Esophagus muscularis mucosa (tissue), 4 donors: ENCODE measurements at regions not wholly inside any gene's neighbourhood (a gene's known extent, or its start where the extent isn't known, plus 50 kb on each side); places are given as distances from the start of the nearest gene placed in this dataset.

Experiments used
- DNase-seq: peaks from one replicate; pipeline ENCODE4 v3.0.0-alpha.2; 2017; ENCODE audit errors: extremely low spot score
- H3K27ac ChIP-seq, 4 donors: fragments of 200-600 bp; sonication (generic); replicated peaks in 1 of 4; 1 replicate in 3 of 4; 2 replicates in 1 of 4; pipeline ENCODE4 v1.5.1; 2016 to 2019; ENCODE audit warnings: mild to moderate bottlenecking in 1 of 4
- H3K27me3 ChIP-seq, 4 donors: fragments of 200-600 bp; sonication (generic); one replicate each; pipeline versions ENCODE4 v1.5.1 to v1.6.0; 2016 to 2019
- H3K36me3 ChIP-seq, 4 donors: fragments of 200-600 bp; sonication (generic); one replicate each; pipeline ENCODE4 v1.5.1; 2016 to 2019
- H3K4me1 ChIP-seq, 4 donors: fragments of 200-600 bp; sonication (generic); one replicate each; pipeline ENCODE4 v1.5.1; 2016 to 2019
- H3K4me3 ChIP-seq, 4 donors: fragments of 200-600 bp; sonication (generic); 1 replicate in 2 of 4; 2 replicates in 2 of 4; pipeline ENCODE4 v1.5.1; 2016 to 2019; ENCODE audit warnings: mild to moderate bottlenecking in 4 of 4, moderate library complexity in 1 of 4
- H3K9me3 ChIP-seq, 4 donors: fragments of 200-600 bp; sonication (generic); 1 replicate in 3 of 4; 2 replicates in 1 of 4; pipeline ENCODE4 v1.5.1; 2016 to 2019
- EP300 ChIP-seq: sonication (generic); formaldehyde crosslinking; IDR thresholded peaks from one replicate; pipeline ENCODE4 v1.6.1; 2017; ENCODE audit warnings: antibody characterized with exemption
- POLR2A ChIP-seq: fragments of 450-650 bp; IDR thresholded peaks from one replicate; pipeline ENCODE4 v1.6.1; 2017; ENCODE audit warnings: antibody characterized with exemption, moderate library complexity, mild to moderate bottlenecking, low read depth
- POLR2AphosphoS5 ChIP-seq, 2 donors: sonication (generic); formaldehyde crosslinking; IDR thresholded peaks; one replicate each; pipeline ENCODE4 v1.6.1; 2017; ENCODE audit warnings: antibody characterized with exemption in 2 of 2
- WGBS: methylation state at CpG from one replicate; pipeline ENCODE4 v1.1.5; 2018; 5-methylcytosine and 5-hydroxymethylcytosine counted together
- intact Hi-C: fragments of 100-400 bp; cut with DNase I; formaldehyde crosslinking; loops from one replicate; pipeline ENCODE4 v1.15.1; 2023
- TF ChIP-seq, protein P1 (sequence below), 3 experiments: fragments of 200-600 bp in 2 of 3; fragments of 450-650 bp in 1 of 3; sonication (generic) in 2 of 3; IDR thresholded peaks; one replicate each; pipeline ENCODE4 v1.5.1; 2017 to 2019; ENCODE audit warnings: antibody characterized with exemption in 3 of 3, mild to moderate bottlenecking in 2 of 3, moderate library complexity in 1 of 3

DNA sequence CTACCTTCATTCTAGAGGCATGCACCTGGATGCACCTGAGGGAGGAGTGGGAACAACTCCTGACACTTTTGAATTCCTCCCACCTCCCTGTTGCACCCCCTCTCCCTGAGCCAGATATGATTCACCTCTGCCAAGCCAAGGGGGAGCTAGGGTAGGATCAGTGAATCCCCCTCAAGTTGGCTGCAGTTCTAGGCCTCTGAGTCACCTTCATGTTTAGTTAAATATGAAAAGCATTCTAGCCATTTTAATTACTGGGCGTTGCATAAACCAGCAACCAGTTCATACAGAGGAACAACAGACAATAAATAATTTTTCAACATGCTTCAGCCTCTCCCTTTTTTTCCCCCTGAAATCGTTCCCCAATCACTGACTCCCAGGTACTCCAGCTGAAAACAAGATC, 1440.2 kb downstream of the ADGRL3 start:
- WGBS, result 56% methylated on average over 2 of the region's 2 CpGs
- no peaks in the 10 kb centered on the region for H3K36me3 ChIP-seq
- H3K27ac ChIP-seq, result no peak overlapping the region
- no peak for DNase-seq
- no peaks in the 10 kb centered on the region for H3K27me3 ChIP-seq
- intact Hi-C loops, result no loop called here
- TF ChIP-seq POLR2A (no peak), EP300 (no peak), POLR2AphosphoS5 (IDR thresholded peaks at IDR 0.05) (no peak)
- TF ChIP-seq, protein P1, sequence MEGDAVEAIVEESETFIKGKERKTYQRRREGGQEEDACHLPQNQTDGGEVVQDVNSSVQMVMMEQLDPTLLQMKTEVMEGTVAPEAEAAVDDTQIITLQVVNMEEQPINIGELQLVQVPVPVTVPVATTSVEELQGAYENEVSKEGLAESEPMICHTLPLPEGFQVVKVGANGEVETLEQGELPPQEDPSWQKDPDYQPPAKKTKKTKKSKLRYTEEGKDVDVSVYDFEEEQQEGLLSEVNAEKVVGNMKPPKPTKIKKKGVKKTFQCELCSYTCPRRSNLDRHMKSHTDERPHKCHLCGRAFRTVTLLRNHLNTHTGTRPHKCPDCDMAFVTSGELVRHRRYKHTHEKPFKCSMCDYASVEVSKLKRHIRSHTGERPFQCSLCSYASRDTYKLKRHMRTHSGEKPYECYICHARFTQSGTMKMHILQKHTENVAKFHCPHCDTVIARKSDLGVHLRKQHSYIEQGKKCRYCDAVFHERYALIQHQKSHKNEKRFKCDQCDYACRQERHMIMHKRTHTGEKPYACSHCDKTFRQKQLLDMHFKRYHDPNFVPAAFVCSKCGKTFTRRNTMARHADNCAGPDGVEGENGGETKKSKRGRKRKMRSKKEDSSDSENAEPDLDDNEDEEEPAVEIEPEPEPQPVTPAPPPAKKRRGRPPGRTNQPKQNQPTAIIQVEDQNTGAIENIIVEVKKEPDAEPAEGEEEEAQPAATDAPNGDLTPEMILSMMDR (IDR thresholded peaks at IDR 0.05), result no peak
- H3K4me1 ChIP-seq, result no peaks in the 10 kb centered on the region
- no peaks in the 10 kb centered on the region for H3K9me3 ChIP-seq
- H3K4me3 ChIP-seq, result no peak overlapping the region

DNA sequence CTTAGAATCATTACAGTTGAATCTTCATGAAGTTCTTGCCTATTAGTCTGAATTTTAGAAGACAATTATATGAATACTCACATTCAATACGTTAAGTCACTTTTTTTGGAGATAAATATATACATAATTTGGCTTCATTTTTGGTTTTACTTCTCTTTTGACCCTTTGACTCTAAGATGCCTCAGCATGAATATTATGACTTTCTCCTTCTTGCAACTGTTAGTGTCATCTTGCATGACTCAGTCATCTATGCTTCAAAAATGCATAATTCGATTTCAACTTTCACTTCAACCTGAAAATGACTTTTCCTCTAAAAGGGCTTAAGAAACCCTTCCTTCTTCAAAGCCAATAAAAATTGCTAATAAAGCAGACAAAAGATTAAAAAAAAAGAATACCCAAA, 1427.5 kb downstream of the ADGRL3 start:
- DNase-seq, result no peak
- H3K4me1 ChIP-seq, result no peaks in the 10 kb centered on the region
- H3K27me3 ChIP-seq, result no peaks in the 10 kb centered on the region
- H3K4me3 ChIP-seq, result no peak overlapping the region
- H3K27ac ChIP-seq, result no peak overlapping the region
- H3K9me3 ChIP-seq, result peaks cover 0 to 12% (median 0%) of the 10 kb centered on the region in 4 donors
- 80% methylated on average over 2 of the region's 2 CpGs for WGBS
- no peaks in the 10 kb centered on the region for H3K36me3 ChIP-seq
- intact Hi-C loops, result no loop called here
- no peak for TF ChIP-seq POLR2AphosphoS5 (IDR thresholded peaks at IDR 0.05)
- no peak for TF ChIP-seq EP300
- TF ChIP-seq, protein P1 (IDR thresholded peaks at IDR 0.05), result no peak
- TF ChIP-seq POLR2A, result no peak

GRCh38 chr4:62627141-62627540, 1427.0 kb downstream of the ADGRL3 start:
- WGBS, result 75% methylated on average over 3 of the region's 3 CpGs
- Histone ChIP-seq H3K9me3 (peaks cover 0 to 8% (median 0%) of the 10 kb centered on the region in 4 donors), H3K36me3 (no peaks in the 10 kb centered on the region), H3K27me3 (no peaks in the 10 kb centered on the region), H3K4me3 (no peak overlapping the region), H3K27ac (no peak overlapping the region), H3K4me1 (no peaks in the 10 kb centered on the region)
- TF ChIP-seq POLR2AphosphoS5 (IDR thresholded peaks at IDR 0.05) (no peak), EP300 (no peak), POLR2A (no peak)
- TF ChIP-seq, protein P1 (IDR thresholded peaks at IDR 0.05), result no peak
- no peak for DNase-seq
- intact Hi-C loops, result no loop called here

GRCh38 chr4:62622089-62622488, 1422.0 kb downstream of the ADGRL3 start:
- no peaks in the 10 kb centered on the region for H3K4me1 ChIP-seq
- no peak for DNase-seq
- no peak overlapping the region for H3K4me3 ChIP-seq
- intact Hi-C loops, result no loop called here
- H3K9me3 ChIP-seq, result no peaks in the 10 kb centered on the region
- no peaks in the 10 kb centered on the region for H3K27me3 ChIP-seq
- TF ChIP-seq POLR2AphosphoS5 (IDR thresholded peaks at IDR 0.05), result no peak
- no peak for TF ChIP-seq POLR2A
- TF ChIP-seq, protein P1 (IDR thresholded peaks at IDR 0.05), result no peak
- TF ChIP-seq EP300, result no peak
- H3K36me3 ChIP-seq, result no peaks in the 10 kb centered on the region
- H3K27ac ChIP-seq, result no peak overlapping the region

DNA sequence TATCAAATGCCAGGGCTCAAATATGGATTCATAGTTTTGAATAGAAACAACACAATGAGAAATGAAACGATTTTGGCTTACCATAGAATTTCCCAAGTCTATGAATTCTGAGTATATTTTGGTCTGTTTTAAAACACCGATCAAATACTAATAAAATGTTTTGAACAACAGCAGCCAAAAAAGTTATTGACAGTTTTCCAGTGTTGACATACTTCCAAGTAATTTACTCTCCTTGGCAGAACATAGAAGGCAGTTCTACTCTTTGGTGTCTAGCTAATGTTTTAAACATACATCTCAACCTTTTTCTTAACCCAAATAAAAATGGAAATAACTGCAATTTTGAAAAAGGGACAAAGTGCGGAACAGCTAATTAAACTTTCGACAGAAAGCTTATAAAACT, 1419.8 kb downstream of the ADGRL3 start:
- Histone ChIP-seq H3K27me3 (no peaks in the 10 kb centered on the region), H3K9me3 (no peaks in the 10 kb centered on the region), H3K4me1 (no peaks in the 10 kb centered on the region), H3K36me3 (no peaks in the 10 kb centered on the region), H3K27ac (no peak overlapping the region), H3K4me3 (no peak overlapping the region)
- 88% methylated on average over 4 of the region's 4 CpGs for WGBS
- TF ChIP-seq EP300 (no peak), POLR2A (no peak), POLR2AphosphoS5 (IDR thresholded peaks at IDR 0.05) (no peak)
- TF ChIP-seq, protein P1 (IDR thresholded peaks at IDR 0.05), result no peak
- DNase-seq, result no peak
- intact Hi-C loops, result no loop called here
